Stomach smooth muscle (tissue), 2 donors: ENCODE measurements at regions not wholly inside any gene's neighbourhood (a gene's known extent, or its start where the extent isn't known, plus 50 kb on each side); places are given as distances from the start of the nearest gene placed in this dataset.
"Not testable (repeated sequence)": the region's sequence is repeated elsewhere in the genome, so short reads cannot be mapped to it uniquely, and the experiment has no call there.

Source experiments
- H3K27ac ChIP-seq: one replicate; pipeline ENCODE4 v1.7.0; 2013; ENCODE audit warnings: mild to moderate bottlenecking, low read length, inconsistent platforms
- H3K27me3 ChIP-seq, 2 donors: one replicate each; pipeline ENCODE4 v1.7.0; 2013; ENCODE audit warnings: low read length in 2 of 2; ENCODE audit not compliant: insufficient read depth in 2 of 2, control insufficient read depth in 1 of 2
- H3K36me3 ChIP-seq, 2 donors: one replicate each; pipeline ENCODE4 v1.7.0; 2013; ENCODE audit warnings: low read length in 2 of 2; ENCODE audit not compliant: control insufficient read depth in 2 of 2, insufficient read depth in 2 of 2
- H3K4me1 ChIP-seq: one replicate; pipeline ENCODE4 v1.7.0; 2013; ENCODE audit warnings: low read length; ENCODE audit not compliant: control insufficient read depth, insufficient read depth
- H3K4me3 ChIP-seq, 2 donors: one replicate each; pipeline ENCODE4 v1.7.0; 2013; ENCODE audit warnings: low read length in 2 of 2
- H3K9ac ChIP-seq, 2 donors: one replicate each; pipeline ENCODE4 v1.7.0; 2013; ENCODE audit warnings: low read length in 2 of 2, mild to moderate bottlenecking in 1 of 2
- H3K9me3 ChIP-seq, 2 donors: one replicate each; pipeline ENCODE4 v1.7.0; 2013; ENCODE audit warnings: low read length in 2 of 2; ENCODE audit not compliant: control insufficient read depth in 2 of 2
- donor health status: healthy.
- donor health status: Pancreatic carcinoma.

GRCh38 chr6:25138233-25138933, 140.8 kb upstream of the CARMIL1 start:
- peak overlapping the region; percentile 64 to 79 for H3K4me3 ChIP-seq

GRCh38 chr6:25138934-25139415, 140.2 kb upstream of the CARMIL1 start:
- no peaks in the 10 kb centered on the region for H3K27me3 ChIP-seq
- H3K4me3 ChIP-seq: peak overlapping the region; percentile 64 to 79
- H3K9ac ChIP-seq: peak overlapping the region; percentile 1 to 61
- no peaks in the 10 kb centered on the region for H3K9me3 ChIP-seq
- H3K27ac ChIP-seq: peak overlapping the region; percentile 80
- H3K4me1 ChIP-seq: peaks cover 20% of the 10 kb centered on the region
- H3K36me3 ChIP-seq: no peaks in the 10 kb centered on the region

More at GRCh38 chr6:25138233-25138933, 140.8 kb upstream of the CARMIL1 start:
- Histone ChIP-seq H3K27me3 (no peaks in the 10 kb centered on the region), H3K36me3 (no peaks in the 10 kb centered on the region), H3K9ac (peak overlapping the region; percentile 61 to 65), H3K27ac (peak overlapping the region; percentile 80), H3K4me1 (peaks cover 20% of the 10 kb centered on the region), H3K9me3 (no peaks in the 10 kb centered on the region)

GRCh38 chr6:25139608-25140007, 139.6 kb upstream of the CARMIL1 start:
- peak overlapping the region in 1 of 2 donors; percentile 35 for H3K4me3 ChIP-seq
- not testable (repeated sequence) for H3K9ac ChIP-seq, H3K27me3 ChIP-seq, H3K36me3 ChIP-seq, H3K9me3 ChIP-seq
- peaks cover 20% of the 10 kb centered on the region for H3K4me1 ChIP-seq
- H3K27ac ChIP-seq: peak overlapping the region; percentile 80

- no peak overlapping the region for H3K27ac ChIP-seq
- H3K4me1 ChIP-seq: peaks cover 8% of the 10 kb centered on the region
- H3K27me3 ChIP-seq: no peaks in the 10 kb centered on the region
- H3K36me3 ChIP-seq: no peaks in the 10 kb centered on the region
- no peaks in the 10 kb centered on the region for H3K9me3 ChIP-seq
- H3K4me3 ChIP-seq: no peak overlapping the region
- no peak overlapping the region for H3K9ac ChIP-seq
These were observed 136.7 kb upstream of the CARMIL1 start for GRCh38 chr6:25142506-25142905.

GRCh38 chr6:25144919-25145318, 134.3 kb upstream of the CARMIL1 start:
- Histone ChIP-seq H3K9me3 (no peaks in the 10 kb centered on the region), H3K27me3 (no peaks in the 10 kb centered on the region), H3K27ac (no peak overlapping the region), H3K4me3 (no peak overlapping the region), H3K36me3 (no peaks in the 10 kb centered on the region), H3K4me1 (no peaks in the 10 kb centered on the region), H3K9ac (no peak overlapping the region)

GRCh38 chr6:25147223-25147622, 132.0 kb upstream of the CARMIL1 start:
- H3K27me3 ChIP-seq: no peaks in the 10 kb centered on the region
- no peak overlapping the region for H3K9ac ChIP-seq
- H3K4me1 ChIP-seq: no peaks in the 10 kb centered on the region
- H3K9me3 ChIP-seq: no peaks in the 10 kb centered on the region
- H3K27ac ChIP-seq: no peak overlapping the region
- H3K4me3 ChIP-seq: no peak overlapping the region
- no peaks in the 10 kb centered on the region for H3K36me3 ChIP-seq

GRCh38 chr6:25150031-25150430, 129.1 kb upstream of the CARMIL1 start:
- no peaks in the 10 kb centered on the region for H3K9me3 ChIP-seq
- no peaks in the 10 kb centered on the region for H3K27me3 ChIP-seq
- H3K9ac ChIP-seq: no peak overlapping the region
- no peaks in the 10 kb centered on the region for H3K4me1 ChIP-seq
- no peak overlapping the region for H3K27ac ChIP-seq
- H3K36me3 ChIP-seq: no peaks in the 10 kb centered on the region
- H3K4me3 ChIP-seq: no peak overlapping the region

GRCh38 chr6:25150863-25151262, 128.3 kb upstream of the CARMIL1 start:
- no peaks in the 10 kb centered on the region for H3K27me3 ChIP-seq
- H3K4me3 ChIP-seq: no peak overlapping the region
- no peaks in the 10 kb centered on the region for H3K4me1 ChIP-seq
- H3K9me3 ChIP-seq: no peaks in the 10 kb centered on the region
- H3K27ac ChIP-seq: no peak overlapping the region
- no peak overlapping the region for H3K9ac ChIP-seq
- no peaks in the 10 kb centered on the region for H3K36me3 ChIP-seq

- H3K36me3 ChIP-seq: no peaks in the 10 kb centered on the region
- H3K4me1 ChIP-seq: no peaks in the 10 kb centered on the region
- H3K4me3 ChIP-seq: no peak overlapping the region
These were observed 126.1 kb upstream of the CARMIL1 start for GRCh38 chr6:25153079-25153478.

GRCh38 chr6:25154034-25154596, 125.1 kb upstream of the CARMIL1 start:
- Histone ChIP-seq H3K27me3 (no peaks in the 10 kb centered on the region), H3K27ac (no peak overlapping the region), H3K36me3 (no peaks in the 10 kb centered on the region), H3K4me3 (no peak overlapping the region), H3K4me1 (no peaks in the 10 kb centered on the region), H3K9ac (no peak overlapping the region), H3K9me3 (peaks cover 0 to 4% of the 10 kb centered on the region in 2 donors)

More at GRCh38 chr6:25153079-25153478, 126.1 kb upstream of the CARMIL1 start:
- H3K27me3 ChIP-seq: no peaks in the 10 kb centered on the region
- H3K9me3 ChIP-seq: peaks cover 0 to under 1% of the 10 kb centered on the region in 2 donors
- H3K27ac ChIP-seq: no peak overlapping the region
- H3K9ac ChIP-seq: no peak overlapping the region

- Histone ChIP-seq H3K36me3 (no peaks in the 10 kb centered on the region), H3K9ac (no peak overlapping the region), H3K9me3 (peaks cover 0 to 4% of the 10 kb centered on the region in 2 donors), H3K4me1 (no peaks in the 10 kb centered on the region), H3K27me3 (no peaks in the 10 kb centered on the region), H3K27ac (no peak overlapping the region), H3K4me3 (no peak overlapping the region)
These were observed 124.0 kb upstream of the CARMIL1 start for GRCh38 chr6:25155211-25155610.
